Nephron progenitor cell (in vitro differentiated cells): ENCODE measurements at regions not wholly inside any gene's neighbourhood (a gene's known extent, or its start where the extent isn't known, plus 50 kb on each side); places are given as distances from the start of the nearest gene placed in this dataset.

Experiments used
- DNase-seq: peaks from one replicate; pipeline ENCODE4 v3.0.0; 2021
- H3K27ac Mint-ChIP-seq: 2 replicates; pipeline ENCODE4 v1.8.0; 2021; ENCODE audit warnings: mild to moderate bottlenecking, moderate library complexity, mixed read lengths
- H3K27me3 Mint-ChIP-seq: 2 replicates; pipeline ENCODE4 v1.8.0; 2021; ENCODE audit warnings: mild to moderate bottlenecking, low read depth, mixed read lengths; ENCODE audit not compliant: poor library complexity
- H3K36me3 Mint-ChIP-seq: 2 replicates; pipeline ENCODE4 v1.8.0; 2021; ENCODE audit warnings: low read depth, mixed read lengths
- H3K4me1 Mint-ChIP-seq: 2 replicates; pipeline ENCODE4 v1.8.0; 2021; ENCODE audit warnings: mixed read lengths
- H3K4me3 Mint-ChIP-seq: 2 replicates; pipeline ENCODE4 v1.8.0; 2021; ENCODE audit warnings: mild to moderate bottlenecking, moderate library complexity, mixed read lengths
- H3K9me3 Mint-ChIP-seq: 2 replicates; pipeline ENCODE4 v1.8.0; 2021; ENCODE audit warnings: mild to moderate bottlenecking, moderate library complexity, mixed read lengths
- CTCF ChIP-seq: fragments of 200-600 bp; sonication (generic); IDR thresholded peaks from 2 replicates; pipeline ENCODE4 v1.5.0; 2021; ENCODE audit warnings: antibody characterized with exemption

- H3K4me3 Mint-ChIP-seq: no peak overlapping the region
- H3K36me3 Mint-ChIP-seq: no peaks in the 10 kb centered on the region
- H3K4me1 Mint-ChIP-seq: peaks cover 17% of the 10 kb centered on the region
- DNase-seq: peak; percentile 31
- TF ChIP-seq CTCF: no peak
- peaks cover 30% of the 10 kb centered on the region for H3K27me3 Mint-ChIP-seq
- no peak overlapping the region for H3K27ac Mint-ChIP-seq
- no peaks in the 10 kb centered on the region for H3K9me3 Mint-ChIP-seq
These were observed 159.2 kb upstream of the PPP2R3A start for GRCh38 chr3:135806317-135806716.

- no peak for DNase-seq
- H3K9me3 Mint-ChIP-seq: no peaks in the 10 kb centered on the region
- H3K4me3 Mint-ChIP-seq: no peak overlapping the region
- peaks cover 15% of the 10 kb centered on the region for H3K4me1 Mint-ChIP-seq
- no peak for TF ChIP-seq CTCF
- H3K36me3 Mint-ChIP-seq: no peaks in the 10 kb centered on the region
- H3K27ac Mint-ChIP-seq: no peak overlapping the region
- peaks cover 40% of the 10 kb centered on the region for H3K27me3 Mint-ChIP-seq
These were observed 157.6 kb upstream of the PPP2R3A start for GRCh38 chr3:135807879-135808278.

GRCh38 chr3:135809021-135809634 lies 156.4 kb upstream of the PPP2R3A start:
- Mint-ChIP-seq H3K27me3 (peaks cover 47% of the 10 kb centered on the region), H3K4me3 (no peak overlapping the region), H3K27ac (no peak overlapping the region), H3K9me3 (no peaks in the 10 kb centered on the region), H3K4me1 (peaks cover 7% of the 10 kb centered on the region), H3K36me3 (no peaks in the 10 kb centered on the region)
- no peak for DNase-seq
- no peak for TF ChIP-seq CTCF

GRCh38 chr3:135811651-135812050 lies 153.9 kb upstream of the PPP2R3A start:
- DNase-seq: no peak
- Mint-ChIP-seq H3K27ac (no peak overlapping the region), H3K9me3 (no peaks in the 10 kb centered on the region), H3K36me3 (no peaks in the 10 kb centered on the region), H3K4me3 (no peak overlapping the region), H3K4me1 (no peaks in the 10 kb centered on the region), H3K27me3 (peaks cover 52% of the 10 kb centered on the region)
- TF ChIP-seq CTCF: no peak

GRCh38 chr3:135812057-135812456 lies 153.5 kb upstream of the PPP2R3A start:
- Mint-ChIP-seq H3K27ac (no peak overlapping the region), H3K4me3 (no peak overlapping the region), H3K36me3 (no peaks in the 10 kb centered on the region), H3K27me3 (peaks cover 52% of the 10 kb centered on the region), H3K9me3 (no peaks in the 10 kb centered on the region), H3K4me1 (no peaks in the 10 kb centered on the region)
- no peak for DNase-seq
- TF ChIP-seq CTCF: no peak

GRCh38 chr3:135834465-135834864 lies 131.1 kb upstream of the PPP2R3A start:
- H3K36me3 Mint-ChIP-seq: no peaks in the 10 kb centered on the region
- H3K4me3 Mint-ChIP-seq: no peak overlapping the region
- peaks cover 7% of the 10 kb centered on the region for H3K27me3 Mint-ChIP-seq
- TF ChIP-seq CTCF: no peak
- peaks cover 4% of the 10 kb centered on the region for H3K9me3 Mint-ChIP-seq
- no peak overlapping the region for H3K27ac Mint-ChIP-seq
- DNase-seq: no peak
- H3K4me1 Mint-ChIP-seq: peaks cover 13% of the 10 kb centered on the region
